H9 (cell line): ENCODE measurements at regions not wholly inside any gene's neighbourhood (a gene's known extent, or its start where the extent isn't known, plus 50 kb on each side); places are given as distances from the start of the nearest gene placed in this dataset.

ENCODE experiments used
- DNase-seq: peaks from one replicate; pipeline ENCODE4 v3.0.0-alpha.2; 2017
- H2AFZ ChIP-seq: one replicate; pipeline ENCODE4 v1.6.1; 2013; ENCODE audit warnings: mild to moderate bottlenecking, low read length, control low read depth, moderate library complexity
- H2AK5ac ChIP-seq: 2 replicates; pipeline ENCODE4 v1.6.1; 2013; ENCODE audit warnings: low read length, control low read depth, mixed read lengths; ENCODE audit not compliant: insufficient read length
- H2BK120ac ChIP-seq: one replicate; pipeline ENCODE4 v1.6.1; 2013; ENCODE audit warnings: low read depth, mild to moderate bottlenecking, low read length, control low read depth, inconsistent platforms; ENCODE audit not compliant: poor library complexity, severe bottlenecking
- H2BK12ac ChIP-seq: 2 replicates; pipeline ENCODE4 v1.6.1; 2013; ENCODE audit warnings: low read length, control low read depth, mixed read lengths, low read depth; ENCODE audit not compliant: insufficient read length
- H2BK15ac ChIP-seq: 2 replicates; pipeline ENCODE4 v1.6.1; 2013; ENCODE audit warnings: low read depth, low read length, control low read depth
- H2BK20ac ChIP-seq: one replicate; pipeline ENCODE4 v1.6.1; 2013; ENCODE audit warnings: low read depth, mild to moderate bottlenecking, low read length, control low read depth, inconsistent platforms; ENCODE audit not compliant: poor library complexity, severe bottlenecking
- H2BK5ac ChIP-seq: 2 replicates; pipeline ENCODE4 v1.6.1; 2013; ENCODE audit warnings: low read length, control low read depth, mixed read lengths; ENCODE audit not compliant: insufficient read length
- H3K14ac ChIP-seq: 2 replicates; pipeline ENCODE4 v1.6.1; 2013; ENCODE audit warnings: low read length, control low read depth; ENCODE audit not compliant: insufficient read depth
- H3K18ac ChIP-seq: 2 replicates; pipeline ENCODE4 v1.6.1; 2013; ENCODE audit warnings: low read depth, mild to moderate bottlenecking, mixed read lengths, low read length, control low read depth; ENCODE audit not compliant: insufficient read length
- H3K23ac ChIP-seq: 2 replicates; pipeline ENCODE4 v1.6.1; 2013; ENCODE audit warnings: low read length, control low read depth, mixed read lengths, low read depth; ENCODE audit not compliant: insufficient read length
- H3K23me2 ChIP-seq: 2 replicates; pipeline ENCODE4 v1.6.1; 2013; ENCODE audit warnings: low read depth, mild to moderate bottlenecking, mixed read lengths, low read length, control low read depth; ENCODE audit not compliant: insufficient read length, poor library complexity, severe bottlenecking
- H3K27ac ChIP-seq: 2 replicates; pipeline ENCODE4 v1.5.1; 2013; ENCODE audit warnings: low read length, control low read depth, mixed read lengths, low read depth; ENCODE audit not compliant: insufficient read length
- H3K27me3 ChIP-seq: 2 replicates; pipeline ENCODE4 v1.6.1; 2013; ENCODE audit warnings: low read length, control low read depth, inconsistent platforms; ENCODE audit not compliant: insufficient read depth
- H3K4ac ChIP-seq: 2 replicates; pipeline ENCODE4 v1.6.1; 2013; ENCODE audit warnings: low read depth, mild to moderate bottlenecking, control low read depth, inconsistent platforms, low read length, moderate library complexity
- H3K4me1 ChIP-seq: 2 replicates; pipeline ENCODE4 v1.6.1; 2013; ENCODE audit warnings: low read length, control low read depth, inconsistent platforms; ENCODE audit not compliant: insufficient read depth
- H3K4me2 ChIP-seq: 2 replicates; pipeline ENCODE4 v1.6.1; 2013; ENCODE audit warnings: low read length, control low read depth, mixed read lengths; ENCODE audit not compliant: insufficient read length, insufficient read depth
- H3K56ac ChIP-seq: 2 replicates; pipeline ENCODE4 v1.6.1; 2013; ENCODE audit warnings: low read depth, mild to moderate bottlenecking, mixed read lengths, low read length, control low read depth; ENCODE audit not compliant: insufficient read length
- H3K79me1 ChIP-seq: 2 replicates; pipeline ENCODE4 v1.6.1; 2013; ENCODE audit warnings: low read depth, mild to moderate bottlenecking, moderate library complexity, low read length, control low read depth, inconsistent platforms; ENCODE audit not compliant: insufficient read depth, poor library complexity, severe bottlenecking
- H3K79me2 ChIP-seq: 2 replicates; pipeline ENCODE4 v1.6.1; 2013; ENCODE audit warnings: low read length, control low read depth, inconsistent platforms; ENCODE audit not compliant: insufficient read depth
- H3K9ac ChIP-seq: 2 replicates; pipeline ENCODE4 v1.6.1; 2013; ENCODE audit warnings: low read length, control low read depth, mixed read lengths; ENCODE audit not compliant: insufficient read length; ENCODE audit errors: extremely low read depth
- H3K9me3 ChIP-seq: one replicate; pipeline ENCODE4 v1.6.1; 2013; ENCODE audit warnings: low read depth, low read length, inconsistent platforms; ENCODE audit not compliant: control insufficient read depth
- H3T11ph ChIP-seq: one replicate; pipeline ENCODE4 v1.6.1; 2013; ENCODE audit warnings: mild to moderate bottlenecking, low read length, control low read depth, inconsistent platforms
- H4K20me1 ChIP-seq: one replicate; pipeline ENCODE4 v1.6.1; 2013; ENCODE audit not compliant: control insufficient read depth, insufficient read length, insufficient read depth
- H4K5ac ChIP-seq: 2 replicates; pipeline ENCODE4 v1.6.1; 2013; ENCODE audit warnings: low read depth, mild to moderate bottlenecking, mixed read lengths, low read length, control low read depth; ENCODE audit not compliant: insufficient read length
- H4K8ac ChIP-seq: replicated peaks from 2 replicates; pipeline ENCODE4 v1.6.1; 2013; ENCODE audit warnings: low read length, control low read depth, mixed read lengths, low read depth; ENCODE audit not compliant: insufficient read length
- H4K91ac ChIP-seq: 2 replicates; pipeline ENCODE4 v1.6.1; 2013; ENCODE audit warnings: low read depth, mild to moderate bottlenecking, moderate library complexity, mixed read lengths, low read length, control low read depth; ENCODE audit not compliant: insufficient read length
- H3K27ac Mint-ChIP-seq, 3 experiments: 2 replicates in 2 of 3; 3 replicates in 1 of 3; pipeline ENCODE4 v1.8.0; 2020 to 2021; ENCODE audit warnings: mixed read lengths in 3 of 3, mild to moderate bottlenecking in 1 of 3, moderate library complexity in 1 of 3
- H3K27me3 Mint-ChIP-seq: 2 replicates; pipeline ENCODE4 v1.8.0; 2021; ENCODE audit warnings: low read depth, mild to moderate bottlenecking, moderate library complexity, mixed read lengths
- H3K36me3 Mint-ChIP-seq, 3 experiments: 2 replicates in 2 of 3; 3 replicates in 1 of 3; pipeline ENCODE4 v1.8.0; 2020 to 2021; ENCODE audit warnings: low read depth in 3 of 3, mixed read lengths in 3 of 3; ENCODE audit not compliant: insufficient read depth in 1 of 3
- H3K4me1 Mint-ChIP-seq, 2 experiments: 2 replicates each; pipeline ENCODE4 v1.8.0; 2020; ENCODE audit warnings: mixed read lengths in 2 of 2
- H3K4me3 Mint-ChIP-seq, 2 experiments: 2 replicates in 1 of 2; 3 replicates in 1 of 2; pipeline ENCODE4 v1.8.0; 2020 to 2021; ENCODE audit warnings: mild to moderate bottlenecking in 2 of 2, mixed read lengths in 2 of 2, moderate library complexity in 1 of 2
- H3K9me3 Mint-ChIP-seq, 2 experiments: 2 replicates in 1 of 2; 3 replicates in 1 of 2; pipeline ENCODE4 v1.8.0; 2020; ENCODE audit warnings: mild to moderate bottlenecking in 2 of 2, mixed read lengths in 2 of 2, moderate library complexity in 1 of 2
- WGBS: extraction: QIAGEN DNeasy Blood & Tissue Kit; methylation state at CpG from one replicate; pipeline ENCODE4 v1.1.7; 2013; ENCODE audit warnings: missing lambda C conversion rate, low lambda C conversion rate, mixed read lengths; ENCODE audit not compliant: insufficient read length; ENCODE audit errors: extremely low coverage; 5-methylcytosine and 5-hydroxymethylcytosine counted together
- TF ChIP-seq, protein P1 (sequence below): fragments of 200-600 bp; sonication (generic); conservative IDR thresholded peaks from 3 replicates; pipeline ENCODE4 v1.8.0; 2021; ENCODE audit warnings: antibody characterized with exemption, mild to moderate bottlenecking

DNA sequence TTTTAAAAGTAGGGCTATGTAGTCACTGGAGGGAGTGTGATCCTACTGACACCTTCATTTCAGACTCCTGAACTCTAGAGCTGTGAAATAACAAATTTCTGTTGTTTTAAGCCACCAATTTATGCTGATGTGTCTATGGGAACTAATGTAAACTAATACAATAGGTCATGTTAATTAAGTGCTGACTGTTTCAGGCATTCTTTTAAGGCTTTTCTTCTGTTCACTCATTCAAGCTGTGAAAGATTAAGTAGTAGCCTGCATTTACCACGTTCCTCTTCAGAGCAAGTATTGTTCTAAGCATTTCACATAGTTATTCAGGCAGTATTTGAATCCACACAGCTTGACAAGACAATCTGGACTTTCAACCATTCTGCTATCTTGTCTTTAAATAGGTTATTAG, 1135.0 kb downstream of the SLITRK1 start:
- H3K23ac ChIP-seq: no peak overlapping the region
- Mint-ChIP-seq H3K4me1 (peaks cover 39 to 40% of the 10 kb centered on the region in 2 experiments), H3K36me3 (no peaks in the 10 kb centered on the region), H3K4me3 (no peak overlapping the region), H3K27me3 (no peaks in the 10 kb centered on the region), H3K9me3 (no peaks in the 10 kb centered on the region; a peak in 1 of 5 replicates), H3K27ac (peak overlapping the region in 2 of 3 experiments; percentile 58 to 86; a peak in 3 of 7 replicates)
- H4K20me1 ChIP-seq: no peaks in the 10 kb centered on the region
- DNase-seq: no peak
- H2AK5ac ChIP-seq: no peak overlapping the region
- H3K23me2 ChIP-seq: no peaks in the 10 kb centered on the region
- no peak overlapping the region for H3K4me2 ChIP-seq
- TF ChIP-seq, protein P1, sequence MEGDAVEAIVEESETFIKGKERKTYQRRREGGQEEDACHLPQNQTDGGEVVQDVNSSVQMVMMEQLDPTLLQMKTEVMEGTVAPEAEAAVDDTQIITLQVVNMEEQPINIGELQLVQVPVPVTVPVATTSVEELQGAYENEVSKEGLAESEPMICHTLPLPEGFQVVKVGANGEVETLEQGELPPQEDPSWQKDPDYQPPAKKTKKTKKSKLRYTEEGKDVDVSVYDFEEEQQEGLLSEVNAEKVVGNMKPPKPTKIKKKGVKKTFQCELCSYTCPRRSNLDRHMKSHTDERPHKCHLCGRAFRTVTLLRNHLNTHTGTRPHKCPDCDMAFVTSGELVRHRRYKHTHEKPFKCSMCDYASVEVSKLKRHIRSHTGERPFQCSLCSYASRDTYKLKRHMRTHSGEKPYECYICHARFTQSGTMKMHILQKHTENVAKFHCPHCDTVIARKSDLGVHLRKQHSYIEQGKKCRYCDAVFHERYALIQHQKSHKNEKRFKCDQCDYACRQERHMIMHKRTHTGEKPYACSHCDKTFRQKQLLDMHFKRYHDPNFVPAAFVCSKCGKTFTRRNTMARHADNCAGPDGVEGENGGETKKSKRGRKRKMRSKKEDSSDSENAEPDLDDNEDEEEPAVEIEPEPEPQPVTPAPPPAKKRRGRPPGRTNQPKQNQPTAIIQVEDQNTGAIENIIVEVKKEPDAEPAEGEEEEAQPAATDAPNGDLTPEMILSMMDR: no peak
- no peaks in the 10 kb centered on the region for H3K27me3 ChIP-seq
- no peak overlapping the region for H3K56ac ChIP-seq
- H3K14ac ChIP-seq: no peak overlapping the region
- H4K8ac ChIP-seq: no peak overlapping the region
- H2BK12ac ChIP-seq: no peak overlapping the region
- H3K9me3 ChIP-seq: no peaks in the 10 kb centered on the region
- H2BK20ac ChIP-seq: no peak overlapping the region
- H2BK15ac ChIP-seq: no peak overlapping the region
- no peak overlapping the region for H3K27ac ChIP-seq
- no peaks in the 10 kb centered on the region for H3K79me2 ChIP-seq
- H3K18ac ChIP-seq: no peak overlapping the region
- WGBS: no CpG with 5 or more reads among the region's 1 CpG
- H4K5ac ChIP-seq: no peak overlapping the region
- H3K4ac ChIP-seq: no peak overlapping the region
- no peak overlapping the region for H3T11ph ChIP-seq
- peaks cover 3% of the 10 kb centered on the region; the same call in 1 of the 2 replicates for H3K4me1 ChIP-seq
- no peak overlapping the region for H3K9ac ChIP-seq
- no peaks in the 10 kb centered on the region for H3K79me1 ChIP-seq
- H2BK120ac ChIP-seq: no peak overlapping the region
- H4K91ac ChIP-seq: no peak overlapping the region
- no peak overlapping the region for H2BK5ac ChIP-seq
- no peak overlapping the region for H2AFZ ChIP-seq
